ENCODE measurements at regions not wholly inside any gene's neighbourhood (a gene's known extent, or its start where the extent isn't known, plus 50 kb on each side); places are given as distances from the start of the nearest gene placed in this dataset.

GRCh38 chr5:3237276-3237868 is 358.3 kb upstream of the IRX1 start:
- TF ChIP-seq CTCF (conservative IDR thresholded peaks at IDR 0.05 in 1 of 2, IDR thresholded peaks at IDR 0.05 in 1 of 2; ENCODE audit: low read depth in 1 of 2, low read length in 2 of 2) (no peak), EZH2 (IDR thresholded peaks at IDR 0.05; ENCODE audit: low read length, missing control alignments) (no peak)
